Transverse colon (tissue), 4 donors: ENCODE measurements at regions not wholly inside any gene's neighbourhood (a gene's known extent, or its start where the extent isn't known, plus 50 kb on each side); places are given as distances from the start of the nearest gene placed in this dataset.

Experiments
- DNase-seq: peaks from one replicate; pipeline ENCODE4 v3.0.0-alpha.2; 2019
- H3K27ac ChIP-seq, 4 donors: fragments of 200-600 bp; sonication (generic); 2 replicates each; pipeline ENCODE4 v1.5.1; 2016 to 2018; ENCODE audit warnings: inconsistent platforms in 4 of 4
- H3K27me3 ChIP-seq: fragments of 200-600 bp; sonication (generic); 2 replicates; pipeline ENCODE4 v1.5.1; 2017; ENCODE audit warnings: inconsistent platforms
- H3K36me3 ChIP-seq, 4 donors: fragments of 200-600 bp; sonication (generic); 2 replicates each; pipeline ENCODE4 v1.5.1; 2017 to 2019; ENCODE audit warnings: inconsistent platforms in 4 of 4
- H3K4me1 ChIP-seq, 4 donors: fragments of 200-600 bp; sonication (generic); 2 replicates each; pipeline ENCODE4 v1.5.1; 2017 to 2020; ENCODE audit warnings: inconsistent platforms in 4 of 4
- H3K4me3 ChIP-seq, 4 donors: fragments of 200-600 bp; sonication (generic); 1 replicate in 1 of 4; 2 replicates in 3 of 4; pipeline versions ENCODE4 v1.5.1 to v1.6.1; 2017 to 2019; ENCODE audit warnings: inconsistent platforms in 4 of 4
- H3K9me3 ChIP-seq, 2 donors: fragments of 200-600 bp; sonication (generic); 2 replicates each; pipeline ENCODE4 v1.5.1; 2017 to 2019; ENCODE audit warnings: inconsistent platforms in 2 of 2
- EP300 ChIP-seq: sonication (generic); formaldehyde crosslinking; IDR thresholded peaks from one replicate; pipeline ENCODE4 v1.6.1; 2017; ENCODE audit warnings: antibody characterized with exemption, low read depth
- POLR2A ChIP-seq: fragments of 450-650 bp; IDR thresholded peaks from one replicate; pipeline ENCODE4 v1.6.1; 2016; ENCODE audit warnings: antibody characterized with exemption, mild to moderate bottlenecking, moderate library complexity
- POLR2AphosphoS5 ChIP-seq, 3 donors: sonication (generic); formaldehyde crosslinking; IDR thresholded peaks; one replicate each; pipeline ENCODE4 v1.6.1; 2016; ENCODE audit warnings: antibody characterized with exemption in 3 of 3
- WGBS, 2 donors: methylation state at CpG; one replicate each; pipeline ENCODE4 v1.1.5; 2018; ENCODE audit warnings: low coverage in 1 of 2; 5-methylcytosine and 5-hydroxymethylcytosine counted together
- in situ Hi-C, 4 donors: fragments of 200-750 bp; cut with MboI; loops; one replicate each; pipeline versions ENCODE4 v1.15.0 to v1.15.1; 2017; ENCODE audit warnings: low sequenced_read_pairs in 3 of 4, low pct_ligation_motif_present in 1 of 4, low pct_unique_long_range_greater_than_20kb in 1 of 4
- intact Hi-C: fragments of 100-400 bp; cut with DNase I; formaldehyde crosslinking; loops from one replicate; pipeline ENCODE4 v1.15.1; 2023; ENCODE audit warnings: low total_unique reads
- TF ChIP-seq, protein P1 (sequence below), 5 experiments: fragments of 200-600 bp in 3 of 5; fragments of 450-650 bp in 2 of 5; sonication (generic) in 3 of 5; IDR thresholded peaks; 1 replicate in 2 of 5; 2 replicates in 3 of 5; pipeline ENCODE4 v1.5.1; 2016 to 2017; ENCODE audit warnings: antibody characterized with exemption in 5 of 5, inconsistent platforms in 3 of 5, mild to moderate bottlenecking in 2 of 5, moderate library complexity in 1 of 5

DNA sequence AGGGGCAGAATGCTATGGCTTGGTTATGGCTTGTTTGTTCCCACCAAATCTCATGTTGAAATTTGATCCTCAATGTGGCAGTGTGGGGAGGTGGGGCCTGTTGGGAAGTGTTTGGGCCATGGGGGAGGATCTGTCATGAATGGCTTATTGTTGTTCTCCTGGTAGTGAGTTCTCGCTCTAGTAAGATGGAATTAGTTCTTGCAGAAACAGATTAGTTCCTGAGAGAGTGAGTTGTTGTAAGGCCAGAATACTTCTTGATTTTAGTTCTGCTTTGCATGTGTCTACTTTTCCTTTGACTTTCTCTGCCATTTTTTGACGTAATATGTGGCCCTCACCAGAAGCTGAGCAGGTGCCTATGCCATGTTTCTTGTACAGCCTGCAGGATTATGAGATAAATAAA, 188.2 kb downstream of the KIF20B start:
- WGBS, 2 donors: 63 to 72% methylated on average over 2 of the region's 2 CpGs
- intact Hi-C loops: no loop called here
- H3K9me3 ChIP-seq: no peaks in the 10 kb centered on the region
- peak overlapping the region in 1 of 4 donors; percentile 57 for H3K27ac ChIP-seq
- no peaks in the 10 kb centered on the region for H3K4me1 ChIP-seq
- in situ Hi-C loops: no loop called here
- no peaks in the 10 kb centered on the region for H3K36me3 ChIP-seq
- no peak for DNase-seq
- no peak overlapping the region for H3K4me3 ChIP-seq
- no peaks in the 10 kb centered on the region for H3K27me3 ChIP-seq
- TF ChIP-seq POLR2AphosphoS5 (IDR thresholded peaks at IDR 0.05) (no peak), EP300 (no peak), POLR2A (no peak)
- TF ChIP-seq, protein P1, sequence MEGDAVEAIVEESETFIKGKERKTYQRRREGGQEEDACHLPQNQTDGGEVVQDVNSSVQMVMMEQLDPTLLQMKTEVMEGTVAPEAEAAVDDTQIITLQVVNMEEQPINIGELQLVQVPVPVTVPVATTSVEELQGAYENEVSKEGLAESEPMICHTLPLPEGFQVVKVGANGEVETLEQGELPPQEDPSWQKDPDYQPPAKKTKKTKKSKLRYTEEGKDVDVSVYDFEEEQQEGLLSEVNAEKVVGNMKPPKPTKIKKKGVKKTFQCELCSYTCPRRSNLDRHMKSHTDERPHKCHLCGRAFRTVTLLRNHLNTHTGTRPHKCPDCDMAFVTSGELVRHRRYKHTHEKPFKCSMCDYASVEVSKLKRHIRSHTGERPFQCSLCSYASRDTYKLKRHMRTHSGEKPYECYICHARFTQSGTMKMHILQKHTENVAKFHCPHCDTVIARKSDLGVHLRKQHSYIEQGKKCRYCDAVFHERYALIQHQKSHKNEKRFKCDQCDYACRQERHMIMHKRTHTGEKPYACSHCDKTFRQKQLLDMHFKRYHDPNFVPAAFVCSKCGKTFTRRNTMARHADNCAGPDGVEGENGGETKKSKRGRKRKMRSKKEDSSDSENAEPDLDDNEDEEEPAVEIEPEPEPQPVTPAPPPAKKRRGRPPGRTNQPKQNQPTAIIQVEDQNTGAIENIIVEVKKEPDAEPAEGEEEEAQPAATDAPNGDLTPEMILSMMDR (IDR thresholded peaks at IDR 0.05): no peak

DNA sequence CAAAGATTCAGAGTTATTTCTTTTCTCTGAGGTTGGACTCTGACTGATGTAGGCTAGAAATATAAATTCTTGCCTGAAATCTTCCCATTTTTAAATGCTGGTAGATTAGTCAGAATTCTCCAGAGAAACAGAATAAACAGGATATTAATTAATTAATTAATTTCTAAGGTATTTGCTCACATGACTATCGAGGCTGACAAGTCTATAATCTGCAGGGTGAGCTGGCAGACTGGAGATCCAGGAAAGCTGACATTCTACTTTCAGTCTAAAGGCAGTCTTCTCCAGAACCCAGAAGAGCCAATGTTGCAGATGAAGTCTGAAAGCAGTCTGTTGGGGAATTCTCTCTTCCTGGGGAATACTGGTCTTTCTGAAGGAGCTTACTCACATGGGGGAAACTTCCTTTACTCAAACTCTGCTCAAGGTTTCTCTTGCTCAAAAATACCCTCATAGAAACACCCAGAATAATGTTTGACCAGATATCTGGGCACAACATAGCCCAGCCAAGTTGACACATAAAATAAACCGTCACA, 189.7 kb downstream of the KIF20B start:
- 55 to 56% methylated on average over 1 to 2 of the region's 2 CpGs for WGBS, 2 donors
- DNase-seq: no peak
- Histone ChIP-seq H3K4me3 (no peak overlapping the region), H3K4me1 (no peaks in the 10 kb centered on the region), H3K27ac (no peak overlapping the region), H3K9me3 (no peaks in the 10 kb centered on the region), H3K27me3 (no peaks in the 10 kb centered on the region), H3K36me3 (no peaks in the 10 kb centered on the region)
- TF ChIP-seq, protein P1 (IDR thresholded peaks at IDR 0.05): no peak
- no peak for TF ChIP-seq POLR2AphosphoS5 (IDR thresholded peaks at IDR 0.05)
- TF ChIP-seq POLR2A: no peak
- no peak for TF ChIP-seq EP300
- in situ Hi-C loops: no loop called here
- intact Hi-C loops: no loop called here

DNA sequence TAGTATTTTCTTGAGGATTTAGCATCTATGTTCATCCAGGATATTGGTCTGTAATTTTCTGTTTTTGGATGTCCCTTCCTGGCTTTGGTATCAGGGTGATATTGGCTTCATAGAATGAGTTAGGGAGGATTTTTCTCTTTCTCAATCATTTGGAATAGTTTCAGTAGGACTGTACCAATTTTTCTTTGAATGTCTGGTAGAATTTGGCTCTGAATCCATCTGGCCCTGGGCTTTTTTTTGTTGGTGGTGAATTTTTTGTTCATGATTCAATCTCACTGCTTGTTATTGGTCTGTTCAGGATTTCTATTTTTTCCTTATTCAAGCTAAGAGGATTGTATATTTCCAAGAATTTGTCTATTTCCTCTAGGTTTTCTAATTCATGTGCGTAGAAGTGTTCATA, 192.7 kb downstream of the KIF20B start:
- no peak for DNase-seq
- WGBS, 2 donors: 86 to 92% methylated on average over 1 of the region's 1 CpG
- intact Hi-C loops (no loop called here), in situ Hi-C loops (no loop called here)
- H3K36me3 ChIP-seq: no peaks in the 10 kb centered on the region
- no peaks in the 10 kb centered on the region for H3K9me3 ChIP-seq
- no peak overlapping the region for H3K4me3 ChIP-seq
- TF ChIP-seq, protein P1 (IDR thresholded peaks at IDR 0.05): no peak
- no peaks in the 10 kb centered on the region for H3K4me1 ChIP-seq
- no peak overlapping the region for H3K27ac ChIP-seq
- no peaks in the 10 kb centered on the region for H3K27me3 ChIP-seq

DNA sequence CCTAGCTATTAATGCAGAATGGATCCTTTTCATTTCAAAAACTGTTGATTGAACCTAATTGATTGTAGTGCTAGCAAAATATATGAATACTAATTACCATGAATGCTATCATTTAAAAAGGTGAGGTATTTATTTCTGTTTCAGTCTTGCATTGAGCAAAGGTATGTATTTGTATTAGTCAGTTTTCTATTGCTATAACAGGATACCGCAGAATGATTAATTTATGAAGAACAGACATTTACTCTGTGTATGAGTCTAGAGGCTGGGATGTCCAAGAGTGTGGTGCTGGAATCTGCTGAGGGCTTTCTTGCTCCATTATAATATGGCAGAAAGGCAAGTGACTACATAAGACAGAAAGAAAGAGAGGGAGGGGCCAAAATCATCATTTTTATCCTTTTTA, 199.2 kb downstream of the KIF20B start:
- no peak overlapping the region for H3K4me3 ChIP-seq
- no peaks in the 10 kb centered on the region for H3K36me3 ChIP-seq
- H3K27ac ChIP-seq: no peak overlapping the region
- WGBS, 2 donors: 50 to 68% methylated on average over 1 of the region's 1 CpG
- no peaks in the 10 kb centered on the region for H3K4me1 ChIP-seq
- H3K9me3 ChIP-seq: no peaks in the 10 kb centered on the region
- in situ Hi-C loops: no loop called here
- DNase-seq: no peak
- intact Hi-C loops: no loop called here
- TF ChIP-seq, protein P1 (IDR thresholded peaks at IDR 0.05): no peak
- TF ChIP-seq POLR2AphosphoS5 (IDR thresholded peaks at IDR 0.05) (no peak), EP300 (no peak), POLR2A (no peak)
- H3K27me3 ChIP-seq: no peaks in the 10 kb centered on the region
